Right ventricle myocardium superior (tissue), 1 donor: ENCODE measurements at regions not wholly inside any gene's neighbourhood (a gene's known extent, or its start where the extent isn't known, plus 50 kb on each side); places are given as distances from the start of the nearest gene placed in this dataset.

Experiments used
- ATAC-seq: fragments of 200-7000 bp; cut with Tn5 transposase; one replicate; pipeline ENCODE4 v1.9.1; 2020; ENCODE audit warnings: mild to moderate bottlenecking; ENCODE audit not compliant: poor library complexity
- DNase-seq: peaks from one replicate; pipeline ENCODE4 v3.0.0-alpha.2; 2020
- intact Hi-C: fragments of 100-400 bp; cut with DNase I; formaldehyde crosslinking; loops from one replicate; pipeline ENCODE4 v1.11.2; 2022
- donor health status: DM: no; HTN: yes; CAD: no; lungs with severe emphysema.

DNA sequence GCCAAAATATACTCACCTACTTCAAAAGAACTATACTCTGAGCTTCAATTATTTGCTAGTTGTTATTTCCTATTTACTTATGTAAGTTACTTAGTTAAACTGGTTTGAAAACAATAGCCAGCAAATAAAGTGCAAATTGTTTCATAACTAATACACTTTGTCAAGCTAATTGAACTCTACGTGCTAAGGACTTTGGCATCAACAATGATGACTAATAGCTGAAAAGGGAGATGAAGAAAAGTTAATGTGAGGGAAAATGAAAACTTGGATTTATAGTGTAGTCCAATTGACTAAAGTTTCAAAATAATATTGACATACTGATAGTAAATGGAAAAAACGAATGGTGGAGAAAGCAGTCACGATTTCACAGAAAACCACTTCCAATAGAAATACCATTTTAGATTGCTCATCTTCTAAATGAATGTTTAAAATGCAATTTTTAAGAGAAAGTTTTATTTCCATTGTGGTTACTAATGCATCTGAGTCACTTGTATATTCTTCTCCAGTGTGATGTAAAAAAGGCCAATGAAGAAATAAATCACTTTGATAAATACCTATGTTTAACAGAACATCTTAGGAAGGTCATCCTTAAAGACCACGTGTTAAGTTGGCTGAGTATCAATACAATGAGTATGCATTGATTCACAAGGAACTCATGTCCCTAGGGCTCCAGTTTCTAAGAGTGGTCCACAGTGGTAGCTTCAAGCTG lies 455.2 kb downstream of the LTN1 start:
- no peak for DNase-seq
- intact Hi-C loops: no loop called here
- no peak for ATAC-seq

DNA sequence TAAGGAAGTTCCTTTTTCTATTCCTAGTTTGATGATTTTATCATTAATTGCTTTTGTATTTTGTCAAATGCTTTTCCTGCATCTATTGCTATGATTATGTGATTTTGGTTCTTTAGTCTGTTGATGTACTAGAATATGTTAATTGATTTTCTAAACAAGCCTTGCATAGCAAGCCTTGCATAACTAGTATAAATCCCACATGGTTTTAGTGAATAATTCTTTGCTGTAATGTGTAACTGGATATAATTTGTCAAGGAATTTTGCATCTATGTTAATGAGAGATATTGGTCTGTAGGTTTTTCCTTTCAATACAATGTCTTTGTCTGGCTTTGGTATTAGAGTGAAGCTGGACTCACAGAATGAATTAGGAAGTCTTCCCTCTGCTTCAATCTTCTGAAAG lies 460.2 kb downstream of the LTN1 start:
- DNase-seq (no peak), ATAC-seq (no peak)
- intact Hi-C loops: no loop called here

DNA sequence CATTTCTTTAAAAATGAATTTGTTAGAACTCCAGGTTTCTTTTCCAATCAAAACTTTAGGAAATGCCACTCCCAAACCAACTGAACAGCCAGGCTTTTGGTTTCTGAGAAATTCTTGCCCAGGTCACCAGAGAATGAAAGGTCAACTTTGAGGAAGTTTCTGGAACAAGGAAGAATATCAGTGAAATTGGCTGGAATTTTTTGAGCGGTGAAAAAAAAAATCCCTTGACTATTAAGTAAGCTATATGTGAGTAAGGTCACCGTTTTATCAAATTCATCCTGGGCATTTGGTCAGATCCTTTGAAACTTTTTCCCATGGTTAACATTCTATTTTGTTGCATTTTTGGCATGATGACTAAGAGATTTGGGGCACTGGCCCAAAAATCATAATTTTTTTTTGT lies 469.3 kb downstream of the LTN1 start:
- DNase-seq: no peak
- ATAC-seq: no peak
- intact Hi-C loops: no loop called here

GRCh38 chr21:28522014-28522799 lies 470.5 kb downstream of the LTN1 start:
- ATAC-seq (peak; percentile 36), DNase-seq (no peak)
- intact Hi-C loops: no loop called here

DNA sequence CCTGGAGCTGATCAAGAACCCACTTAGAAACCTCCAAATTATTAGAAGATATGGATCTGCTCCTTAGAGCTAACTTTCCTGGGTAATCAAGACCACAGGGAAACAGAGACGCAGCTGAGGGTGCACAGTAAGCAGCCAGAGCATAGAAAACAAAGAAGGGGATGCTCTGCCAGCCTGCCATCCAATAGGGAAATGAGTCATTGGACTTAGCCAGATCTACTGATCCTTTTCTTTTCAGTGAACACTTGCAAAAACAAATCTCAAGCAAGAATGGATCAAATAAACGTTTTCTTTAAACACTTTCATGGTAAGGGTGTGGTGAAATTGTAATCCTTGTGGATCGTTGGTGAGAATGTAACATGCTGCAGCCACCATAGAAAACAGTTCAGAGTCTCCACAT lies 474.0 kb downstream of the LTN1 start:
- ATAC-seq: no peak
- intact Hi-C loops: loop anchor here (5.0 to 10.0 kb wide), 2 partner anchors 174 to 224 kb away; no protein-coding TSS in a partner anchor
- DNase-seq: no peak

GRCh38 chr21:28516991-28517592 lies 475.6 kb downstream of the LTN1 start:
- intact Hi-C loops: loop anchor here (5.0 to 10.0 kb wide), 2 partner anchors 172 to 225 kb away; no protein-coding TSS in a partner anchor
- DNase-seq: peak; percentile 79
- peak; percentile 97 for ATAC-seq

GRCh38 chr21:28516021-28516420 lies 476.7 kb downstream of the LTN1 start:
- ATAC-seq (no peak), DNase-seq (no peak)
- intact Hi-C loops: loop anchor here (5.0 to 10.0 kb wide), 2 partner anchors 171 to 226 kb away; no protein-coding TSS in a partner anchor

DNA sequence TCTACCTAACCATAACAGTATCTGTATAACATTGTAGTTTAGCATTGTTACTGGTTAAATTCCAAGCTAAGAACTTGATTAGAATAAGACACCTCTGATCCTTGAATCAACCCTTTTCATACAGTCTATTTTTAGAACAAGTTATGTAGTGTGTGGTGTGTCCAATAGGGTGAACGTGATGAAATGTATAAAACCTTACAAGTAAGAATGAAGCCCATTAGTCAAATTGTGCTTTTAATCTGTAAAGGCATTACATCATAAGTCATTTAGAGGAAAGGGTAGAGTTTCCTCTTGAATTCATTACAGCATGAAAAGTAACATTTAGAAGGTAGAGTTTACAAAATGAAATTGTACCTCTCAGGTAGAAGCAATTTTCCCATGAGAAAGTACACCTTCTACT lies 479.2 kb downstream of the LTN1 start:
- intact Hi-C loops: loop anchor here (10.0 kb wide), 1 partner anchor 169 kb away; no protein-coding TSS in a partner anchor
- ATAC-seq (no peak), DNase-seq (no peak)

DNA sequence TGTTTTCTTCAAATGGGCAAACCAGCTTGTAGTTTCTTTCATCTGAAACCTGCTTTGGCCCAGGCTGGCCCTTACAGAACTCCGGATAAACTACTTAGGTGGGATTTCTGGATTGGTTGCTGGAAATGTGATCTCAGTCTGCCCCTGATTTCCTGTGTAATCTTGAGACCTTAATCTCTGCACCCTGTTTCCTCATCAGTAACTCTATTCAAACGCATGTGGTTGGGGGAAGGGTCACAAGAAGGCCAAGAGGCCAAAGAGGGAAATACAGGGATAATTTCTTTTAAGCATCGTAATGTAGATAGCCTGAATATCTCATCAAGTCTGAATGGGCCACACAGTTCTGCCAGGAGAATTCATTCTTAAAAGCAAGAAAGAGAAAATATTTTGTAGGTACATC lies 483.6 kb downstream of the LTN1 start:
- ATAC-seq (no peak), DNase-seq (no peak)
- intact Hi-C loops: no loop called here

- ATAC-seq (no peak), DNase-seq (no peak)
Observed at GRCh38 chr21:28508126-28508525, 484.6 kb downstream of the LTN1 start.

GRCh38 chr21:28496517-28496916 lies 496.2 kb downstream of the LTN1 start:
- intact Hi-C loops: no loop called here
- ATAC-seq (no peak), DNase-seq (no peak)

More at GRCh38 chr21:28508126-28508525, 484.6 kb downstream of the LTN1 start:
- intact Hi-C loops: no loop called here

GRCh38 chr21:28492127-28492526 lies 500.6 kb downstream of the LTN1 start:
- intact Hi-C loops: no loop called here
- DNase-seq: no peak
- ATAC-seq: no peak

- DNase-seq: no peak
- intact Hi-C loops: no loop called here
- ATAC-seq: no peak
Observed at GRCh38 chr21:28489821-28490350, 502.8 kb downstream of the LTN1 start.

- intact Hi-C loops: no loop called here
- ATAC-seq (no peak), DNase-seq (no peak)
Observed at GRCh38 chr21:28489162-28489561, 503.5 kb downstream of the LTN1 start.

DNA sequence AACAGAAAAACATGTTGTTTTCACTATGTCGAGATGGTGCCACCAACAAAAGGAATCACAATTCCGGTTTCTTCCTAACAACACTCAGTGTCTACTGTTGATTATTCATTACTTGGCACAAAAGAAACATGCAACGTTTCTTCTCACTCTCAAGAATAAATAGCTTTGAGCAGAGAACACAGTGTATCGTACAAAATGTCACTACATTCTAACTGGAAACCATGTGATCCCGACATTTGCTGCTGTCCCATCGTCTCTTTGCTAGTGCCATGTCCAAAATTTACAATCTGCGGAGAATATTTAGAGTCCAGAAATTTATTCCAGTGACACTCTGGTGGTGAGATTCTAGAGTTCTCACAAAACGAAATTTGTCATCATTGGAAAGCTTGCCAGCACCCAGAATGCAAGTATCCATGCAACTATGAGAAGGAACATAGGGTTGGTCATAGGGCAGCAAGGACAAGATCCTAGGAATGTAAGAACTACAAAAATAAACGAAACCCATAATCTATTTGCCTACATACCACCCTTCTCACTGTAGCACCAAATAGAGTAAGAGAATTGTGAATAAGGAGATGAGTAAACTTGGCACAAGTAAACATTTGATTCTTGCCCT lies 505.1 kb downstream of the LTN1 start:
- DNase-seq (no peak), ATAC-seq (no peak)
- intact Hi-C loops: no loop called here

- intact Hi-C loops: no loop called here
- ATAC-seq (no peak), DNase-seq (no peak)
Observed at GRCh38 chr21:28485301-28486022, 507.2 kb downstream of the LTN1 start.

DNA sequence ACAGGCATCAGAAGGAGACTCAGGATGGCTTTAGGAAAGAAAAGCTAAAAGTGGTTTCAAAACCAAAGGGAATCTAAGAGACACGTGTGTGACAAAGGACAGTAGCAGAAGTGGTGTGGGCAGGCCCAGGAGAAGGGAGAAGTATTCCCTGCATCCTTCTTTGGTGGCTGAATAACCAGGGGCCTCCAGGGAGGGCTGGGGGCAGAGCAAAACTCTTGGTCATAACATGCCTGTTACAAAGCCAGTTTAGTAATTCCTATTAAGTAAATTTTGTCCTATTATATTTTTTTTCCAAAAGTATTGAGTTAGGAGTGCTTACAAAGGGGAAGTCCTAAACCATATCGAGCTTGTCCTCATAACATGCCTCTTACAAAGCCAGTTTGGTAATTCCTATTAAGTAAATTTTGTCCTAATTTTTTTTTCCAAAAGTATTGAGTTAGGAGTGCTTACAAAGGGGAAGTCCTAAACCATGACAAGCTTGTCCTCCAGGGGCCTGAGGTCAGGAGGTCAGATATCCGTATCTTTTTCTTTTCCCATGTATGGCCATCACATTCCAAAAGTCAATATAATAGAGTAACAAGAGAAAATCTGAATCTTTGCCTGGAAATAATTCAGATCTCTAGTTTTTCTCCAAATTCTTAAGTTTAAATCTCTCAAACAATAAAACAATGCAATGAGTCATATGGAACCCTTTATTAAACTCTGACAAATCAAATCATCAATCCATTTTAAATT lies 509.2 kb downstream of the LTN1 start:
- intact Hi-C loops: no loop called here
- ATAC-seq (no peak), DNase-seq (no peak)

GRCh38 chr21:28482657-28483056 lies 510.0 kb downstream of the LTN1 start:
- no peak for ATAC-seq
- DNase-seq: no peak
- intact Hi-C loops: no loop called here
